ENCODE measurements at regions not wholly inside any gene's neighbourhood (a gene's known extent, or its start where the extent isn't known, plus 50 kb on each side); places are given as distances from the start of the nearest gene placed in this dataset.

DNA sequence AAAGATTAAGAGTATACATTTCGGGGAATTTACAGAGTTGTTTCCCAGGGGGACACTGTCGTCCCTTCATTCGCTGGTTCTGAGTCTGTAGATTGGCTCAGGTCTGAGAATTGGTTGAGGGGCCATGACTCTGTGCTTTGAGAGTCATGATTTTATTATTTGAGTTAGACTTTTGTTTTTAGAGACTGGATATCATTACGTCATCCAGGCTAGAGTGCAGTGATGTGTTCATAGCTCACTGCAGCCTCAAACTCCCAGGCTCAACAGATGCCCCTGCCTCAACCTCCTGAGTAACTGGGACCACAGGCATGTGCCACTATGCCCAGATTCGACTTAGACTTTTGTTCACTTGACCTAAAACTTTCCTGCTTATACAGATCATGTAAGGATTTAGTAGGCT is 112.3 kb upstream of the C14orf180 start:
- TF ChIP-seq POLR2A (IDR thresholded peaks at IDR 0.05; ENCODE audit: low read length) (no peak), JUNB (IDR thresholded peaks at IDR 0.05) (no peak), EHMT2 (IDR thresholded peaks at IDR 0.05; ENCODE audit: low read depth) (no peak), MAZ (IDR thresholded peaks at IDR 0.05; ENCODE audit: borderline replicate concordance, low read depth, low read length) (no peak), SREBF2 (IDR thresholded peaks at IDR 0.05) (no peak), EP300 (IDR thresholded peaks at IDR 0.05) (no peak), CHD2 (IDR thresholded peaks at IDR 0.05; ENCODE audit: low read length, partially characterized antibody) (no peak), CBX8 (IDR thresholded peaks at IDR 0.05) (no peak), HDAC2 (IDR thresholded peaks at IDR 0.05) (no peak), SMC3 (IDR thresholded peaks at IDR 0.05) (no peak)
- TF ChIP-seq, protein P1, sequence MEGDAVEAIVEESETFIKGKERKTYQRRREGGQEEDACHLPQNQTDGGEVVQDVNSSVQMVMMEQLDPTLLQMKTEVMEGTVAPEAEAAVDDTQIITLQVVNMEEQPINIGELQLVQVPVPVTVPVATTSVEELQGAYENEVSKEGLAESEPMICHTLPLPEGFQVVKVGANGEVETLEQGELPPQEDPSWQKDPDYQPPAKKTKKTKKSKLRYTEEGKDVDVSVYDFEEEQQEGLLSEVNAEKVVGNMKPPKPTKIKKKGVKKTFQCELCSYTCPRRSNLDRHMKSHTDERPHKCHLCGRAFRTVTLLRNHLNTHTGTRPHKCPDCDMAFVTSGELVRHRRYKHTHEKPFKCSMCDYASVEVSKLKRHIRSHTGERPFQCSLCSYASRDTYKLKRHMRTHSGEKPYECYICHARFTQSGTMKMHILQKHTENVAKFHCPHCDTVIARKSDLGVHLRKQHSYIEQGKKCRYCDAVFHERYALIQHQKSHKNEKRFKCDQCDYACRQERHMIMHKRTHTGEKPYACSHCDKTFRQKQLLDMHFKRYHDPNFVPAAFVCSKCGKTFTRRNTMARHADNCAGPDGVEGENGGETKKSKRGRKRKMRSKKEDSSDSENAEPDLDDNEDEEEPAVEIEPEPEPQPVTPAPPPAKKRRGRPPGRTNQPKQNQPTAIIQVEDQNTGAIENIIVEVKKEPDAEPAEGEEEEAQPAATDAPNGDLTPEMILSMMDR (IDR thresholded peaks at IDR 0.05) = no peak
- TF ChIP-seq, protein P2, sequence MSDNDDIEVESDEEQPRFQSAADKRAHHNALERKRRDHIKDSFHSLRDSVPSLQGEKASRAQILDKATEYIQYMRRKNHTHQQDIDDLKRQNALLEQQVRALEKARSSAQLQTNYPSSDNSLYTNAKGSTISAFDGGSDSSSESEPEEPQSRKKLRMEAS (IDR thresholded peaks at IDR 0.05) = no peak
- TF ChIP-seq, protein P3, sequence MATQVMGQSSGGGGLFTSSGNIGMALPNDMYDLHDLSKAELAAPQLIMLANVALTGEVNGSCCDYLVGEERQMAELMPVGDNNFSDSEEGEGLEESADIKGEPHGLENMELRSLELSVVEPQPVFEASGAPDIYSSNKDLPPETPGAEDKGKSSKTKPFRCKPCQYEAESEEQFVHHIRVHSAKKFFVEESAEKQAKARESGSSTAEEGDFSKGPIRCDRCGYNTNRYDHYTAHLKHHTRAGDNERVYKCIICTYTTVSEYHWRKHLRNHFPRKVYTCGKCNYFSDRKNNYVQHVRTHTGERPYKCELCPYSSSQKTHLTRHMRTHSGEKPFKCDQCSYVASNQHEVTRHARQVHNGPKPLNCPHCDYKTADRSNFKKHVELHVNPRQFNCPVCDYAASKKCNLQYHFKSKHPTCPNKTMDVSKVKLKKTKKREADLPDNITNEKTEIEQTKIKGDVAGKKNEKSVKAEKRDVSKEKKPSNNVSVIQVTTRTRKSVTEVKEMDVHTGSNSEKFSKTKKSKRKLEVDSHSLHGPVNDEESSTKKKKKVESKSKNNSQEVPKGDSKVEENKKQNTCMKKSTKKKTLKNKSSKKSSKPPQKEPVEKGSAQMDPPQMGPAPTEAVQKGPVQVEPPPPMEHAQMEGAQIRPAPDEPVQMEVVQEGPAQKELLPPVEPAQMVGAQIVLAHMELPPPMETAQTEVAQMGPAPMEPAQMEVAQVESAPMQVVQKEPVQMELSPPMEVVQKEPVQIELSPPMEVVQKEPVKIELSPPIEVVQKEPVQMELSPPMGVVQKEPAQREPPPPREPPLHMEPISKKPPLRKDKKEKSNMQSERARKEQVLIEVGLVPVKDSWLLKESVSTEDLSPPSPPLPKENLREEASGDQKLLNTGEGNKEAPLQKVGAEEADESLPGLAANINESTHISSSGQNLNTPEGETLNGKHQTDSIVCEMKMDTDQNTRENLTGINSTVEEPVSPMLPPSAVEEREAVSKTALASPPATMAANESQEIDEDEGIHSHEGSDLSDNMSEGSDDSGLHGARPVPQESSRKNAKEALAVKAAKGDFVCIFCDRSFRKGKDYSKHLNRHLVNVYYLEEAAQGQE (IDR thresholded peaks at IDR 0.05) = no peak
- TF ChIP-seq, protein P4, sequence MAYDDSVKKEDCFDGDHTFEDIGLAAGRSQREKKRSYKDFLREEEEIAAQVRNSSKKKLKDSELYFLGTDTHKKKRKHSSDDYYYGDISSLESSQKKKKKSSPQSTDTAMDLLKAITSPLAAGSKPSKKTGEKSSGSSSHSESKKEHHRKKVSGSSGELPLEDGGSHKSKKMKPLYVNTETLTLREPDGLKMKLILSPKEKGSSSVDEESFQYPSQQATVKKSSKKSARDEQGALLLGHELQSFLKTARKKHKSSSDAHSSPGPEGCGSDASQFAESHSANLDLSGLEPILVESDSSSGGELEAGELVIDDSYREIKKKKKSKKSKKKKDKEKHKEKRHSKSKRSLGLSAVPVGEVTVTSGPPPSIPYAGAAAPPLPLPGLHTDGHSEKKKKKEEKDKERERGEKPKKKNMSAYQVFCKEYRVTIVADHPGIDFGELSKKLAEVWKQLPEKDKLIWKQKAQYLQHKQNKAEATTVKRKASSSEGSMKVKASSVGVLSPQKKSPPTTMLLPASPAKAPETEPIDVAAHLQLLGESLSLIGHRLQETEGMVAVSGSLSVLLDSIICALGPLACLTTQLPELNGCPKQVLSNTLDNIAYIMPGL (CRISPR knock-in tag; IDR thresholded peaks at IDR 0.05; ENCODE audit: borderline replicate concordance) = no peak

Data from A549 (cell line).